ENCODE measurements at regions not wholly inside any gene's neighbourhood (a gene's known extent, or its start where the extent isn't known, plus 50 kb on each side); places are given as distances from the start of the nearest gene placed in this dataset.

DNA sequence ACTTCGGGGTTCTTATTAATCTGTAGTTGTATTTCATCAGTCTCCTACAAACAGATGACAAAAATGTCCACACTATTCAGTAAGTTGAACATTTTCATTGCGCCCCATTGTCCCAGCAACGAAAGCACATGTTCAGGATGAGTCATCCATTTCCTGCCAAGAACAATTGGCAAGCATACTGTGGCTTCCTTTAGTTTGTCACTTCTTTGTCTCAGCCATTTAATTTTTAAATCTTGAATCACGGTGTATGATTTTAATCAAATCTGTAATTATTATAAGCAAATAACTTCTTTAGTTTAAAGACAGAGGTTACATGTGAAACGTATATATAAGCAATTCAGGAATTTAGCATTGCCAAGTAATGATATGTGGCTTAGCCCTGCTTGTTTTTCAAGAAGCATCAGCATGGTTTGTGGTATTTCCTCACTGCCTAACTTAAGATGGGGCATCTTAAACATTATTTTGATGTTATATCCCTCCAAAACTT lies 211.3 kb upstream of the KRR1 start (continued):
- TF ChIP-seq, protein P1, sequence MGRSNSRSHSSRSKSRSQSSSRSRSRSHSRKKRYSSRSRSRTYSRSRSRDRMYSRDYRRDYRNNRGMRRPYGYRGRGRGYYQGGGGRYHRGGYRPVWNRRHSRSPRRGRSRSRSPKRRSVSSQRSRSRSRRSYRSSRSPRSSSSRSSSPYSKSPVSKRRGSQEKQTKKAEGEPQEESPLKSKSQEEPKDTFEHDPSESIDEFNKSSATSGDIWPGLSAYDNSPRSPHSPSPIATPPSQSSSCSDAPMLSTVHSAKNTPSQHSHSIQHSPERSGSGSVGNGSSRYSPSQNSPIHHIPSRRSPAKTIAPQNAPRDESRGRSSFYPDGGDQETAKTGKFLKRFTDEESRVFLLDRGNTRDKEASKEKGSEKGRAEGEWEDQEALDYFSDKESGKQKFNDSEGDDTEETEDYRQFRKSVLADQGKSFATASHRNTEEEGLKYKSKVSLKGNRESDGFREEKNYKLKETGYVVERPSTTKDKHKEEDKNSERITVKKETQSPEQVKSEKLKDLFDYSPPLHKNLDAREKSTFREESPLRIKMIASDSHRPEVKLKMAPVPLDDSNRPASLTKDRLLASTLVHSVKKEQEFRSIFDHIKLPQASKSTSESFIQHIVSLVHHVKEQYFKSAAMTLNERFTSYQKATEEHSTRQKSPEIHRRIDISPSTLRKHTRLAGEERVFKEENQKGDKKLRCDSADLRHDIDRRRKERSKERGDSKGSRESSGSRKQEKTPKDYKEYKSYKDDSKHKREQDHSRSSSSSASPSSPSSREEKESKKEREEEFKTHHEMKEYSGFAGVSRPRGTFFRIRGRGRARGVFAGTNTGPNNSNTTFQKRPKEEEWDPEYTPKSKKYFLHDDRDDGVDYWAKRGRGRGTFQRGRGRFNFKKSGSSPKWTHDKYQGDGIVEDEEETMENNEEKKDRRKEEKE (IDR thresholded peaks at IDR 0.05; ENCODE audit: borderline replicate concordance in 1 of 2, control insufficient read depth in 1 of 2, low read depth in 2 of 2, low read length in 1 of 2): no peak
- TF ChIP-seq MYC (IDR thresholded peaks at IDR 0.05; ENCODE audit: low read depth, low read length) (peak; percentile 77), MYC (CRISPR knock-in tag; IDR thresholded peaks at IDR 0.05; ENCODE audit: borderline replicate concordance, low read depth) (peak; percentile 55; the same call in 1 of the 2 replicates), L3MBTL2 (IDR thresholded peaks at IDR 0.05) (peak; percentile 91), HIVEP1 (CRISPR knock-in tag; IDR thresholded peaks at IDR 0.05) (no peak), RAD21 (CRISPR knock-in tag; conservative IDR thresholded peaks at IDR 0.05 in 1 of 2, IDR thresholded peaks at IDR 0.05 in 1 of 2) (no peak), ADNP (tag; IDR thresholded peaks at IDR 0.05) (no peak), ZNF184 (CRISPR knock-in tag; IDR thresholded peaks at IDR 0.05) (no peak), SNIP1 (IDR thresholded peaks at IDR 0.05; ENCODE audit: low read depth) (no peak), ZNF263 (CRISPR knock-in tag; IDR thresholded peaks at IDR 0.05; ENCODE audit: borderline replicate concordance) (no peak), ATF7 (IDR thresholded peaks at IDR 0.05) (no peak), ZNF717 (CRISPR knock-in tag; IDR thresholded peaks at IDR 0.05) (no peak), GTF2E2 (tag; IDR thresholded peaks at IDR 0.05) (peak; percentile 79), EP300 (IDR thresholded peaks at IDR 0.05; ENCODE audit: low read length) (no peak), STAT5A (IDR thresholded peaks at IDR 0.05; ENCODE audit: borderline replicate concordance, low read length) (no peak), HOXB6 (CRISPR knock-in tag; IDR thresholded peaks at IDR 0.05; ENCODE audit: borderline replicate concordance) (no peak)
- TF ChIP-seq, protein P2, sequence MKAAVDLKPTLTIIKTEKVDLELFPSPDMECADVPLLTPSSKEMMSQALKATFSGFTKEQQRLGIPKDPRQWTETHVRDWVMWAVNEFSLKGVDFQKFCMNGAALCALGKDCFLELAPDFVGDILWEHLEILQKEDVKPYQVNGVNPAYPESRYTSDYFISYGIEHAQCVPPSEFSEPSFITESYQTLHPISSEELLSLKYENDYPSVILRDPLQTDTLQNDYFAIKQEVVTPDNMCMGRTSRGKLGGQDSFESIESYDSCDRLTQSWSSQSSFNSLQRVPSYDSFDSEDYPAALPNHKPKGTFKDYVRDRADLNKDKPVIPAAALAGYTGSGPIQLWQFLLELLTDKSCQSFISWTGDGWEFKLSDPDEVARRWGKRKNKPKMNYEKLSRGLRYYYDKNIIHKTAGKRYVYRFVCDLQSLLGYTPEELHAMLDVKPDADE (conservative IDR thresholded peaks at IDR 0.05; ENCODE audit: control insufficient read depth, low read depth, low read length): no peak
- TF ChIP-seq, protein P3, sequence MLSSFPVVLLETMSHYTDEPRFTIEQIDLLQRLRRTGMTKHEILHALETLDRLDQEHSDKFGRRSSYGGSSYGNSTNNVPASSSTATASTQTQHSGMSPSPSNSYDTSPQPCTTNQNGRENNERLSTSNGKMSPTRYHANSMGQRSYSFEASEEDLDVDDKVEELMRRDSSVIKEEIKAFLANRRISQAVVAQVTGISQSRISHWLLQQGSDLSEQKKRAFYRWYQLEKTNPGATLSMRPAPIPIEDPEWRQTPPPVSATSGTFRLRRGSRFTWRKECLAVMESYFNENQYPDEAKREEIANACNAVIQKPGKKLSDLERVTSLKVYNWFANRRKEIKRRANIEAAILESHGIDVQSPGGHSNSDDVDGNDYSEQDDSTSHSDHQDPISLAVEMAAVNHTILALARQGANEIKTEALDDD (IDR thresholded peaks at IDR 0.05): no peak
- TF ChIP-seq, protein P4, sequence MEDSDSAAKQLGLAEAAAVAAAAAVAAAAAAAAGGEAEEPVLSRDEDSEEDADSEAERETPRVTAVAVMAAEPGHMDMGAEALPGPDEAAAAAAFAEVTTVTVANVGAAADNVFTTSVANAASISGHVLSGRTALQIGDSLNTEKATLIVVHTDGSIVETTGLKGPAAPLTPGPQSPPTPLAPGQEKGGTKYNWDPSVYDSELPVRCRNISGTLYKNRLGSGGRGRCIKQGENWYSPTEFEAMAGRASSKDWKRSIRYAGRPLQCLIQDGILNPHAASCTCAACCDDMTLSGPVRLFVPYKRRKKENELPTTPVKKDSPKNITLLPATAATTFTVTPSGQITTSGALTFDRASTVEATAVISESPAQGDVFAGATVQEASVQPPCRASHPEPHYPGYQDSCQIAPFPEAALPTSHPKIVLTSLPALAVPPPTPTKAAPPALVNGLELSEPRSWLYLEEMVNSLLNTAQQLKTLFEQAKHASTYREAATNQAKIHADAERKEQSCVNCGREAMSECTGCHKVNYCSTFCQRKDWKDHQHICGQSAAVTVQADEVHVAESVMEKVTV (CRISPR knock-in tag; IDR thresholded peaks at IDR 0.05): no peak
- TF ChIP-seq, protein P5, sequence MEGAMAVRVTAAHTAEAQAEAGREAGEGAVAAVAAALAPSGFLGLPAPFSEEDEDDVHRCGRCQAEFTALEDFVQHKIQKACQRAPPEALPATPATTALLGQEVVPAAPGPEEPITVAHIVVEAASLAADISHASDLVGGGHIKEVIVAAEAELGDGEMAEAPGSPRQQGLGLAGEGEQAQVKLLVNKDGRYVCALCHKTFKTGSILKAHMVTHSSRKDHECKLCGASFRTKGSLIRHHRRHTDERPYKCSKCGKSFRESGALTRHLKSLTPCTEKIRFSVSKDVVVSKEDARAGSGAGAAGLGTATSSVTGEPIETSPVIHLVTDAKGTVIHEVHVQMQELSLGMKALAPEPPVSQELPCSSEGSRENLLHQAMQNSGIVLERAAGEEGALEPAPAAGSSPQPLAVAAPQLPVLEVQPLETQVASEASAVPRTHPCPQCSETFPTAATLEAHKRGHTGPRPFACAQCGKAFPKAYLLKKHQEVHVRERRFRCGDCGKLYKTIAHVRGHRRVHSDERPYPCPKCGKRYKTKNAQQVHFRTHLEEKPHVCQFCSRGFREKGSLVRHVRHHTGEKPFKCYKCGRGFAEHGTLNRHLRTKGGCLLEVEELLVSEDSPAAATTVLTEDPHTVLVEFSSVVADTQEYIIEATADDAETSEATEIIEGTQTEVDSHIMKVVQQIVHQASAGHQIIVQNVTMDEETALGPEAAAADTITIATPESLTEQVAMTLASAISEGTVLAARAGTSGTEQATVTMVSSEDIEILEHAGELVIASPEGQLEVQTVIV (CRISPR knock-in tag; IDR thresholded peaks at IDR 0.05; ENCODE audit: borderline replicate concordance): no peak
